Skeletal muscle cell (primary cell): ENCODE measurements at regions not wholly inside any gene's neighbourhood (a gene's known extent, or its start where the extent isn't known, plus 50 kb on each side); places are given as distances from the start of the nearest gene placed in this dataset.

Source experiments
- DNase-seq: peaks from one replicate; pipeline ENCODE4 v3.0.0-alpha.2; 2010; ENCODE audit warnings: low read depth
- H3K4me3 ChIP-seq: 2 replicates; pipeline ENCODE4 v1.5.1; 2011; ENCODE audit warnings: low read depth, mild to moderate bottlenecking, control low read depth, low read length, moderate library complexity

GRCh38 chr3:186414735-186415419 lies 52.8 kb upstream of the DGKG start:
- H3K4me3 ChIP-seq = no peak overlapping the region
- peak; percentile 93 for DNase-seq

- H3K4me3 ChIP-seq = peak overlapping the region; percentile 20
- DNase-seq = peak; percentile 65
Observed at GRCh38 chr3:186413615-186414415, 51.8 kb upstream of the DGKG start.

DNA sequence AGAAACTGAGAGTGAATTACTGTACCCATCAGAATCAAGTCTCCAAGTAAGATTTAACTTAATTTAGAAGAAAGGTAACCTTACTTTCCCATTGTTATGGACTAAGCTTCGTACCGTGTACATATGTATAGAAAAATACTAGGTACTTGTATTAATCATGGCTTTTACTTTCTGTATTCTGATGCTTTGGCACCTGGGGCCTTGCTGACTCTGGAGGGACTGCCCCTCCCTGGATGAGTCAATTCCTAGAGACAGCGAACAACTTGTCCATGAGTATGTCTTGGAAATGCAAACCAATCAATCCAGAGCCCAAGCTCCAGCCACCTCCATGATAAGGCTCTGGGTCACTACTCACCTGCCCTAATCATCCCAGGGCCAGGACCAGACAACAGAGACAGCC lies 50.0 kb upstream of the DGKG start:
- DNase-seq = no peak
- H3K4me3 ChIP-seq = no peak overlapping the region
